Calu3 (cell line): ENCODE measurements at regions not wholly inside any gene's neighbourhood (a gene's known extent, or its start where the extent isn't known, plus 50 kb on each side); places are given as distances from the start of the nearest gene placed in this dataset.

Experiments
- BruUV-seq: library from RNA; stranded (reverse); fragments of 400-500 nt; replicated peaks from 2 replicates; lab custom pipeline; 2021; lab: Mats Ljungman, UMichigan
- CTCF ChIA-PET: fragments of 300-600 bp; sonication (Branson Sonifier 250); formaldehyde crosslinking; loops from one replicate; lab custom pipeline; 2022; ENCODE audit warnings: antibody characterized with exemption; lab: Charles Lee
- DNase-seq: peaks from one replicate; pipeline ENCODE4 v3.0.0; 2022
- H3K27ac Mint-ChIP-seq: one replicate; pipeline ENCODE4 v1.8.0; 2022; ENCODE audit warnings: mixed read lengths; ENCODE audit not compliant: unreplicated experiment
- H3K27me3 Mint-ChIP-seq: one replicate; pipeline ENCODE4 v1.8.0; 2022; ENCODE audit warnings: mixed read lengths; ENCODE audit not compliant: unreplicated experiment
- H3K36me3 Mint-ChIP-seq: one replicate; pipeline ENCODE4 v1.8.0; 2022; ENCODE audit warnings: mild to moderate bottlenecking, moderate library complexity, mixed read lengths; ENCODE audit not compliant: insufficient read depth, unreplicated experiment
- H3K4me1 Mint-ChIP-seq: one replicate; pipeline ENCODE4 v1.8.0; 2022; ENCODE audit warnings: mild to moderate bottlenecking, low read depth, mixed read lengths; ENCODE audit not compliant: unreplicated experiment
- H3K4me3 Mint-ChIP-seq: one replicate; pipeline ENCODE4 v1.8.0; 2022; ENCODE audit warnings: mild to moderate bottlenecking, low read depth, moderate library complexity, mixed read lengths; ENCODE audit not compliant: unreplicated experiment
- H3K9me3 Mint-ChIP-seq: one replicate; pipeline ENCODE4 v1.8.0; 2022; ENCODE audit warnings: low read depth, mixed read lengths; ENCODE audit not compliant: unreplicated experiment
- intact Hi-C: fragments of 100-400 bp; cut with micrococcal nuclease; formaldehyde crosslinking; loops from one replicate; pipeline ENCODE4 v1.10.0; 2022; ENCODE audit not compliant: unreplicated experiment
- TF ChIP-seq, protein P1 (sequence below): fragments of 200-600 bp; IDR thresholded peaks from one replicate; pipeline ENCODE4 v1.8.0; 2022; ENCODE audit warnings: antibody characterized with exemption; ENCODE audit not compliant: unreplicated experiment

- BruUV-seq: no TSS peak
- Mint-ChIP-seq H3K27ac (no peak overlapping the region), H3K4me3 (no peak overlapping the region), H3K27me3 (no peaks in the 10 kb centered on the region), H3K9me3 (peaks cover 16% of the 10 kb centered on the region), H3K4me1 (no peaks in the 10 kb centered on the region), H3K36me3 (no peaks in the 10 kb centered on the region)
- intact Hi-C loops: no loop called here
- TF ChIP-seq, protein P1, sequence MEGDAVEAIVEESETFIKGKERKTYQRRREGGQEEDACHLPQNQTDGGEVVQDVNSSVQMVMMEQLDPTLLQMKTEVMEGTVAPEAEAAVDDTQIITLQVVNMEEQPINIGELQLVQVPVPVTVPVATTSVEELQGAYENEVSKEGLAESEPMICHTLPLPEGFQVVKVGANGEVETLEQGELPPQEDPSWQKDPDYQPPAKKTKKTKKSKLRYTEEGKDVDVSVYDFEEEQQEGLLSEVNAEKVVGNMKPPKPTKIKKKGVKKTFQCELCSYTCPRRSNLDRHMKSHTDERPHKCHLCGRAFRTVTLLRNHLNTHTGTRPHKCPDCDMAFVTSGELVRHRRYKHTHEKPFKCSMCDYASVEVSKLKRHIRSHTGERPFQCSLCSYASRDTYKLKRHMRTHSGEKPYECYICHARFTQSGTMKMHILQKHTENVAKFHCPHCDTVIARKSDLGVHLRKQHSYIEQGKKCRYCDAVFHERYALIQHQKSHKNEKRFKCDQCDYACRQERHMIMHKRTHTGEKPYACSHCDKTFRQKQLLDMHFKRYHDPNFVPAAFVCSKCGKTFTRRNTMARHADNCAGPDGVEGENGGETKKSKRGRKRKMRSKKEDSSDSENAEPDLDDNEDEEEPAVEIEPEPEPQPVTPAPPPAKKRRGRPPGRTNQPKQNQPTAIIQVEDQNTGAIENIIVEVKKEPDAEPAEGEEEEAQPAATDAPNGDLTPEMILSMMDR: no peak
- no peak for DNase-seq
- CTCF ChIA-PET: no interaction called here
Observed at GRCh38 chr16:65289022-65289421, 167.2 kb upstream of the CDH11 start.

GRCh38 chr16:65287307-65287706, 165.4 kb upstream of the CDH11 start:
- no TSS peak for BruUV-seq
- no peaks in the 10 kb centered on the region for H3K36me3 Mint-ChIP-seq

GRCh38 chr16:65285128-65286048, 163.5 kb upstream of the CDH11 start:
- BruUV-seq: no TSS peak
- no peaks in the 10 kb centered on the region for H3K4me1 Mint-ChIP-seq
- no peaks in the 10 kb centered on the region for H3K36me3 Mint-ChIP-seq
- DNase-seq: no peak
- no peaks in the 10 kb centered on the region for H3K27me3 Mint-ChIP-seq
- H3K9me3 Mint-ChIP-seq: peaks cover 10% of the 10 kb centered on the region
- intact Hi-C loops: no loop called here
- CTCF ChIA-PET: no interaction called here
- no peak overlapping the region for H3K4me3 Mint-ChIP-seq
- TF ChIP-seq, protein P1: no peak
- H3K27ac Mint-ChIP-seq: no peak overlapping the region

More at GRCh38 chr16:65287307-65287706, 165.4 kb upstream of the CDH11 start:
- Mint-ChIP-seq H3K27me3 (no peaks in the 10 kb centered on the region), H3K27ac (no peak overlapping the region), H3K9me3 (peaks cover 13% of the 10 kb centered on the region), H3K4me1 (no peaks in the 10 kb centered on the region), H3K4me3 (no peak overlapping the region)
- DNase-seq: no peak
- intact Hi-C loops: no loop called here
- CTCF ChIA-PET: no interaction called here
- TF ChIP-seq, protein P1: no peak

DNA sequence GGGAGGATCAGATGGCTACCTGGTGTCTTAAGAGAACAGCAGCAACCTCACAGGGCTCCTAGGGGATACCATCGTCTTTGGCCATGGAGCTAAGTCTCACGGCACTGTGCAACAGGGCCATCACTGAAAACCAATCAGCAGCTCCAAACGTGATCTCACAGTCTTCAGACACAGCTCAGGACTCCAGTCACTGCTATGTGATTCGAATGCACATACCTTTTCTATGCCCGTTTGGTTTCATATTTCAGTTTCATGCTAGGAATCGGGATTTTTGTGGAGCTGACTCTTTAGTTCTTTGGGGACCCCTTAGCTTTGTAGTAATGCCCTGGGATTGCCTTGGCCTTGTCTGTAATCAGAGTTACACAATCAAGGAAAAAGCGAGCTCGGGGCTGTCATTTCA, 162.8 kb upstream of the CDH11 start:
- intact Hi-C loops: no loop called here
- DNase-seq: no peak
- H3K4me1 Mint-ChIP-seq: no peaks in the 10 kb centered on the region
- no peaks in the 10 kb centered on the region for H3K27me3 Mint-ChIP-seq
- H3K9me3 Mint-ChIP-seq: peaks cover 6% of the 10 kb centered on the region
- H3K36me3 Mint-ChIP-seq: no peaks in the 10 kb centered on the region
- no peak overlapping the region for H3K27ac Mint-ChIP-seq
- no TSS peak for BruUV-seq
- TF ChIP-seq, protein P1: no peak
- CTCF ChIA-PET: no interaction called here
- no peak overlapping the region for H3K4me3 Mint-ChIP-seq
